IMR-90 (cell line): ENCODE measurements at regions not wholly inside any gene's neighbourhood (a gene's known extent, or its start where the extent isn't known, plus 50 kb on each side); places are given as distances from the start of the nearest gene placed in this dataset.

ENCODE experiments used
- ATAC-seq: fragments of 200-7000 bp; cut with Tn5 transposase; 2 replicates; pipeline ENCODE4 v1.9.1; 2020; ENCODE audit warnings: low read depth, mild to moderate bottlenecking, moderate library complexity
- BruUV-seq: library from RNA; stranded (reverse); fragments of 400-500 nt; replicated peaks from 2 replicates; lab custom pipeline; 2021; lab: Mats Ljungman, UMichigan
- CTCF ChIA-PET: fragments of 300-600 bp; formaldehyde crosslinking; extraction: SDS; loops from one replicate; lab custom pipeline; 2021; ENCODE audit warnings: antibody characterized with exemption; lab: Yijun Ruan, JAX
- POLR2A ChIA-PET: fragments of 300-600 bp; sonication (Branson Sonifier 250); formaldehyde crosslinking; loops from one replicate; lab custom pipeline; 2022; ENCODE audit warnings: antibody characterized with exemption; ENCODE audit not compliant: unreplicated experiment; lab: Charles Lee
- DNase-seq: peaks from one replicate; pipeline ENCODE4 v3.0.0; 2013
- H2AFZ ChIP-seq: replicated peaks from 2 replicates; pipeline ENCODE3; 2013; ENCODE audit warnings: low read length, mild to moderate bottlenecking; ENCODE audit not compliant: poor library complexity
- H2AK5ac ChIP-seq: 2 replicates; pipeline ENCODE4 v1.6.1; 2013; ENCODE audit warnings: low read depth, low read length, inconsistent platforms
- H2AK9ac ChIP-seq: replicated peaks from 2 replicates; pipeline ENCODE3; 2013; ENCODE audit warnings: mild to moderate bottlenecking, low read depth, low read length, moderate library complexity; ENCODE audit not compliant: poor library complexity
- H2BK120ac ChIP-seq: 2 replicates; pipeline ENCODE4 v1.6.1; 2013; ENCODE audit warnings: low read depth, low read length, inconsistent platforms
- H2BK15ac ChIP-seq: 3 replicates; pipeline ENCODE4 v1.6.1; 2013; ENCODE audit warnings: low read depth, low read length, inconsistent platforms
- H2BK20ac ChIP-seq: 2 replicates; pipeline ENCODE4 v1.6.1; 2013; ENCODE audit warnings: low read depth, mild to moderate bottlenecking, inconsistent platforms, low read length, moderate library complexity
- H2BK5ac ChIP-seq: 2 replicates; pipeline ENCODE4 v1.6.1; 2013; ENCODE audit warnings: mild to moderate bottlenecking, low read depth, low read length, inconsistent platforms; ENCODE audit not compliant: poor library complexity, severe bottlenecking
- H3K14ac ChIP-seq: replicated peaks from 2 replicates; pipeline ENCODE4 v1.6.1; 2013; ENCODE audit warnings: low read depth, low read length, inconsistent platforms
- H3K18ac ChIP-seq: 2 replicates; pipeline ENCODE4 v1.6.1; 2013; ENCODE audit warnings: low read depth, low read length, control low read depth
- H3K23ac ChIP-seq: 2 replicates; pipeline ENCODE4 v1.6.1; 2013; ENCODE audit warnings: low read depth, low read length, inconsistent platforms
- H3K27ac ChIP-seq: 2 replicates; pipeline ENCODE4 v1.5.1; 2013; ENCODE audit warnings: mild to moderate bottlenecking, control low read depth, low read length; ENCODE audit not compliant: insufficient read depth
- H3K27me3 ChIP-seq: 2 replicates; pipeline ENCODE4 v1.6.1; 2013; ENCODE audit warnings: low read length; ENCODE audit not compliant: control insufficient read depth, insufficient read depth
- H3K36me3 ChIP-seq: 2 replicates; pipeline ENCODE4 v1.6.1; 2013; ENCODE audit warnings: low read length, mixed read lengths; ENCODE audit not compliant: control insufficient read depth, insufficient read depth
- H3K4ac ChIP-seq: 2 replicates; pipeline ENCODE4 v1.6.1; 2013; ENCODE audit warnings: low read depth, low read length, inconsistent platforms
- H3K4me1 ChIP-seq: 2 replicates; pipeline ENCODE4 v1.6.1; 2013; ENCODE audit warnings: low read length, mixed read lengths; ENCODE audit not compliant: control insufficient read depth, insufficient read depth
- H3K4me2 ChIP-seq: 2 replicates; pipeline ENCODE4 v1.6.1; 2013; ENCODE audit warnings: low read depth, mild to moderate bottlenecking, control low read depth, low read length, moderate library complexity
- H3K4me3 ChIP-seq: 2 replicates; pipeline ENCODE4 v1.5.1; 2013; ENCODE audit warnings: low read depth, mild to moderate bottlenecking, control low read depth, low read length, moderate library complexity; ENCODE audit not compliant: insufficient read depth
- H3K56ac ChIP-seq: 2 replicates; pipeline ENCODE4 v1.6.1; 2013; ENCODE audit warnings: low read length, inconsistent platforms; ENCODE audit not compliant: insufficient read depth; ENCODE audit errors: extremely low read depth
- H3K79me1 ChIP-seq, 2 experiments: 2 replicates each; pipeline ENCODE4 v1.6.1; 2013; ENCODE audit warnings: low read length in 2 of 2, inconsistent platforms in 1 of 2, low read depth in 1 of 2
- H3K9ac ChIP-seq: 2 replicates; pipeline ENCODE4 v1.6.1; 2013; ENCODE audit warnings: low read depth, low read length, control low read depth
- H3K9me1 ChIP-seq: 2 replicates; pipeline ENCODE4 v1.6.1; 2013; ENCODE audit warnings: low read length, inconsistent platforms; ENCODE audit not compliant: insufficient read depth
- H3K9me3 ChIP-seq: 2 replicates; pipeline ENCODE4 v1.6.1; 2013; ENCODE audit warnings: low read length; ENCODE audit not compliant: control insufficient read depth, insufficient read depth
- H4K20me1 ChIP-seq: 2 replicates; pipeline ENCODE4 v1.6.1; 2013; ENCODE audit warnings: low read length, inconsistent platforms; ENCODE audit not compliant: insufficient read depth
- H4K5ac ChIP-seq: 2 replicates; pipeline ENCODE4 v1.6.1; 2013; ENCODE audit warnings: mild to moderate bottlenecking, low read depth, low read length, control low read depth
- H4K8ac ChIP-seq, 2 experiments: 2 replicates each; pipeline ENCODE4 v1.6.1; 2013; ENCODE audit warnings: low read depth in 2 of 2, low read length in 2 of 2, control low read depth in 1 of 2, inconsistent platforms in 1 of 2
- H4K91ac ChIP-seq: 2 replicates; pipeline ENCODE4 v1.6.1; 2013; ENCODE audit warnings: low read depth, low read length, inconsistent platforms; ENCODE audit not compliant: insufficient read depth
- BHLHE40 ChIP-seq: fragments of 150-350 bp; IDR thresholded peaks from 2 replicates; pipeline ENCODE4 v1.6.1; 2016; ENCODE audit warnings: mild to moderate bottlenecking, low read depth, low read length
- CEBPB ChIP-seq: IDR thresholded peaks from 2 replicates; pipeline ENCODE4 v1.6.1; 2012; ENCODE audit warnings: low read depth, low read length, improper control_type of control experiment
- CHD1 ChIP-seq: IDR thresholded peaks from 2 replicates; pipeline ENCODE4 v1.6.1; 2012; ENCODE audit warnings: low read depth, low read length, improper control_type of control experiment
- ELK1 ChIP-seq: fragments of 150-350 bp; IDR thresholded peaks from 2 replicates; pipeline ENCODE4 v1.6.1; 2016; ENCODE audit warnings: low read depth, mild to moderate bottlenecking, low read length, moderate library complexity, borderline replicate concordance
- FOS ChIP-seq: fragments of 150-350 bp; IDR thresholded peaks from 2 replicates; pipeline ENCODE4 v1.6.1; 2016; ENCODE audit warnings: low read depth, low read length
- MAZ ChIP-seq: IDR thresholded peaks from 2 replicates; pipeline ENCODE4 v1.6.1; 2012; ENCODE audit warnings: low read depth, mild to moderate bottlenecking, low read length, improper control_type of control experiment, moderate library complexity, borderline replicate concordance
- MXI1 ChIP-seq: IDR thresholded peaks from 2 replicates; pipeline ENCODE4 v1.6.1; 2012; ENCODE audit warnings: low read depth, mild to moderate bottlenecking, low read length, moderate library complexity, borderline replicate concordance
- POLR2A ChIP-seq: IDR thresholded peaks from 2 replicates; pipeline ENCODE4 v1.6.1; 2012; ENCODE audit warnings: mild to moderate bottlenecking, low read depth, low read length
- RAD21 ChIP-seq: IDR thresholded peaks from 2 replicates; pipeline ENCODE4 v1.6.1; 2012; ENCODE audit warnings: low read length, improper control_type of control experiment
- RFX5 ChIP-seq: IDR thresholded peaks from 2 replicates; pipeline ENCODE4 v1.8.0; 2012; ENCODE audit warnings: low read depth, mild to moderate bottlenecking, low read length, moderate library complexity
- USF2 ChIP-seq: fragments of 150-350 bp; IDR thresholded peaks from 2 replicates; pipeline ENCODE4 v1.6.1; 2017; ENCODE audit warnings: mild to moderate bottlenecking, antibody characterized with exemption, low read length, low read depth
- WGBS, 2 experiments: methylation state at CpG; one replicate each; pipeline versions ENCODE4 v1.1.5 to v1.1.7; 2013; ENCODE audit warnings: missing lambda C conversion rate in 2 of 2; ENCODE audit not compliant: insufficient read length in 1 of 2; ENCODE audit errors: extremely low coverage in 2 of 2; 5-methylcytosine and 5-hydroxymethylcytosine counted together
- dilution Hi-C: fragments of 300-500 bp; cut with HindIII; formaldehyde crosslinking; loops from one replicate; pipeline ENCODE4 v1.14.3; 2018; ENCODE audit warnings: low sequenced_read_pairs; ENCODE audit not compliant: unreplicated experiment
- in situ Hi-C: fragments of 300-500 bp; cut with MboI; formaldehyde crosslinking; loops from 3 replicates; pipeline ENCODE4 v1.14.3; 2019; ENCODE audit warnings: low sequenced_read_pairs, inconsistent platforms, mixed read lengths
- intact Hi-C: fragments of 100-400 bp; cut with micrococcal nuclease; formaldehyde crosslinking; loops from 2 replicates; pipeline ENCODE4 v1.10.0; 2022
- TF ChIP-seq, protein P1 (sequence below): conservative IDR thresholded peaks from 2 replicates; pipeline ENCODE4 v1.5.1; 2012; ENCODE audit warnings: mild to moderate bottlenecking, low read depth, low read length, improper control_type of control experiment

DNA sequence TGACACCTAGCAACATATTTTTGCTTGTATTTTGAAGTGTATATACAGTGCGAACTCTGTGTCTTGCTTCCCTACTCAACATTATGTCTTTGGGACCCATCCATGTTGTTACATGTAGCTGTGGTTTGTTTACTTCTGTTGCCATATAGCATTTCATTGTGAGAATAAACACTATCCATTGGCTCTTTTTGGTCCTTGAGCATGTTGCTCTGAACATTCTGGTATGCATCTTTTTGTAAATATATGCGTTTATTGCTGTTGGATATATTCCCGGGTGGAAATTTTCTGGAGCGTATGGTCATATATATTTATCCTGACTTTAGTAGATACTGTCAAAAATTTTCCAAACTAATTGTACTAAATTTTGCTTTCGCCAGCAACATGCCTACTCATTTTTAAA is 222.5 kb upstream of the SPTLC3 start:
- no peak for DNase-seq
- ChIA-PET POLR2A (no interaction called here), CTCF (interaction anchor here (1.0 kb wide), 1 partner anchor 8 kb away, joined by 4 read pairs; no protein-coding TSS in a partner anchor)
- H3K9ac ChIP-seq: no peak overlapping the region
- H4K8ac ChIP-seq: no peak overlapping the region
- H2AK5ac ChIP-seq: no peak overlapping the region
- H3K27me3 ChIP-seq: no peaks in the 10 kb centered on the region
- peaks cover 8% of the 10 kb centered on the region for H3K9me3 ChIP-seq
- no CpG with 5 or more reads among the region's 5 CpGs for WGBS, 2 experiments
- no peaks in the 10 kb centered on the region for H3K36me3 ChIP-seq
- H3K4me2 ChIP-seq: no peak overlapping the region
- no peak overlapping the region for H2BK120ac ChIP-seq
- in situ Hi-C loops: no loop called here
- no peak overlapping the region for H3K27ac ChIP-seq
- no peaks in the 10 kb centered on the region for H3K9me1 ChIP-seq
- H2BK15ac ChIP-seq: no peak overlapping the region
- no peak for ATAC-seq
- H3K79me1 ChIP-seq: no peaks in the 10 kb centered on the region
- no peaks in the 10 kb centered on the region for H3K4me1 ChIP-seq
- H2BK5ac ChIP-seq: no peak overlapping the region
- H3K4ac ChIP-seq: no peak overlapping the region
- BruUV-seq: no TSS peak
- dilution Hi-C loops: no loop called here
- intact Hi-C loops: no loop called here
- H4K91ac ChIP-seq: no peak overlapping the region
- TF ChIP-seq RAD21 (no peak), ELK1 (no peak), POLR2A (no peak), MAZ (no peak), MXI1 (no peak), BHLHE40 (no peak), CEBPB (no peak), RFX5 (no peak), CHD1 (no peak), USF2 (no peak), FOS (no peak)
- TF ChIP-seq, protein P1, sequence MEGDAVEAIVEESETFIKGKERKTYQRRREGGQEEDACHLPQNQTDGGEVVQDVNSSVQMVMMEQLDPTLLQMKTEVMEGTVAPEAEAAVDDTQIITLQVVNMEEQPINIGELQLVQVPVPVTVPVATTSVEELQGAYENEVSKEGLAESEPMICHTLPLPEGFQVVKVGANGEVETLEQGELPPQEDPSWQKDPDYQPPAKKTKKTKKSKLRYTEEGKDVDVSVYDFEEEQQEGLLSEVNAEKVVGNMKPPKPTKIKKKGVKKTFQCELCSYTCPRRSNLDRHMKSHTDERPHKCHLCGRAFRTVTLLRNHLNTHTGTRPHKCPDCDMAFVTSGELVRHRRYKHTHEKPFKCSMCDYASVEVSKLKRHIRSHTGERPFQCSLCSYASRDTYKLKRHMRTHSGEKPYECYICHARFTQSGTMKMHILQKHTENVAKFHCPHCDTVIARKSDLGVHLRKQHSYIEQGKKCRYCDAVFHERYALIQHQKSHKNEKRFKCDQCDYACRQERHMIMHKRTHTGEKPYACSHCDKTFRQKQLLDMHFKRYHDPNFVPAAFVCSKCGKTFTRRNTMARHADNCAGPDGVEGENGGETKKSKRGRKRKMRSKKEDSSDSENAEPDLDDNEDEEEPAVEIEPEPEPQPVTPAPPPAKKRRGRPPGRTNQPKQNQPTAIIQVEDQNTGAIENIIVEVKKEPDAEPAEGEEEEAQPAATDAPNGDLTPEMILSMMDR: no peak
- no peak overlapping the region for H4K5ac ChIP-seq
- H4K20me1 ChIP-seq: no peaks in the 10 kb centered on the region
- no peak overlapping the region for H3K4me3 ChIP-seq
- H3K18ac ChIP-seq: no peak overlapping the region
- no peak overlapping the region for H2BK20ac ChIP-seq
- no peak overlapping the region for H2AK9ac ChIP-seq
- H3K56ac ChIP-seq: no peak overlapping the region
- no peak overlapping the region for H3K23ac ChIP-seq
- no peak overlapping the region for H3K14ac ChIP-seq
- no peak overlapping the region for H2AFZ ChIP-seq
